ENCODE measurements at regions not wholly inside any gene's neighbourhood (a gene's known extent, or its start where the extent isn't known, plus 50 kb on each side); places are given as distances from the start of the nearest gene placed in this dataset.

- TF ChIP-seq POLR2AphosphoS5 (IDR thresholded peaks at IDR 0.05; ENCODE audit: insufficient read depth, low read depth, low read length), result no peak
- TF ChIP-seq EZH2 (IDR thresholded peaks at IDR 0.05; ENCODE audit: borderline replicate concordance, low read depth, low read length, severe bottlenecking), result no peak
These were observed 100.1 kb upstream of the SLC6A11 start for GRCh38 chr3:10715886-10716285.
